K562 (cell line): ENCODE measurements at regions not wholly inside any gene's neighbourhood (a gene's known extent, or its start where the extent isn't known, plus 50 kb on each side); places are given as distances from the start of the nearest gene placed in this dataset.

Experiments
- ATAC-seq: fragments of 200-7000 bp; cut with Tn5 transposase; 3 replicates; pipeline ENCODE4 v1.9.1; 2020; ENCODE audit warnings: moderate library complexity
- BruUV-seq: library from RNA; stranded (reverse); fragments of 400-500 nt; replicated peaks from 2 replicates; lab custom pipeline; 2021; lab: Mats Ljungman, UMichigan
- CTCF ChIA-PET: fragments of 300-600 bp; formaldehyde crosslinking; extraction: SDS; loops from one replicate; lab custom pipeline; 2021; ENCODE audit warnings: low intra/inter-chr PET ratio; lab: Yijun Ruan, JAX
- POLR2A ChIA-PET: fragments of 300-600, 350-650 bp; sonication (Branson Sonifier 250); formaldehyde crosslinking; extraction: SDS; loops from one replicate; lab custom pipeline; 2021; ENCODE audit warnings: antibody characterized with exemption, inconsistent platforms; lab: Yijun Ruan, JAX
- DNase-seq, 4 experiments: peaks; one replicate each; pipeline versions ENCODE4 v3.0.0 to v3.0.0-alpha.2; 2011 to 2018; ENCODE audit warnings: low spot score in 3 of 4, mixed read lengths in 3 of 4; ENCODE audit errors: extremely low read depth in 1 of 4
- FAIRE-seq: peaks from 2 replicates; lab custom pipeline; 2011; peaks lifted over from hg19 to GRCh38; lab: Jason Lieb, UNC
- H2AFZ ChIP-seq: 2 replicates; pipeline ENCODE4 v1.6.0; 2011; ENCODE audit warnings: low read depth, low read length, control low read depth, inconsistent platforms
- H3K27ac ChIP-seq: fragments of 200-600 bp; 3 replicates; pipeline ENCODE4 v1.8.0; 2011; ENCODE audit warnings: low read depth, mild to moderate bottlenecking, control low read depth, inconsistent platforms, low read length, moderate library complexity, mixed read lengths; ENCODE audit errors: extremely low read depth
- H3K27me3 ChIP-seq, 2 experiments: fragments of 300-600 bp in 1 of 2; 2 replicates in 1 of 2; 3 replicates in 1 of 2; pipeline versions ENCODE4 v1.6.0 to v1.8.0; 2011; ENCODE audit warnings: inconsistent platforms in 2 of 2, low read length in 2 of 2, mild to moderate bottlenecking in 1 of 2, mixed read lengths in 1 of 2, moderate library complexity in 1 of 2; ENCODE audit not compliant: control insufficient read depth in 2 of 2, insufficient read depth in 2 of 2
- H3K36me3 ChIP-seq: fragments of 300-600 bp; 3 replicates; pipeline ENCODE4 v1.8.0; 2011; ENCODE audit warnings: mild to moderate bottlenecking, low read length, inconsistent platforms; ENCODE audit not compliant: control insufficient read depth, insufficient read depth
- H3K4me1 ChIP-seq, 2 experiments: fragments of 200-600 bp in 1 of 2; replicated peaks in 1 of 2; 2 replicates in 1 of 2; 3 replicates in 1 of 2; pipeline versions ENCODE4 v1.5.1 to v1.8.0; 2011; ENCODE audit warnings: inconsistent platforms in 2 of 2, low read length in 2 of 2, mild to moderate bottlenecking in 1 of 2, mixed read lengths in 1 of 2, moderate library complexity in 1 of 2; ENCODE audit not compliant: control insufficient read depth in 2 of 2, insufficient read depth in 2 of 2
- H3K4me2 ChIP-seq: 2 replicates; pipeline ENCODE4 v1.6.1; 2011; ENCODE audit warnings: low read length, control low read depth, inconsistent platforms, mixed read lengths; ENCODE audit not compliant: insufficient read depth
- H3K4me3 ChIP-seq: fragments of 200-600 bp; sonication (generic), shearing (Covaris generic); 2 replicates; pipeline ENCODE4 v1.5.1; 2016; ENCODE audit warnings: control low read depth, inconsistent platforms
- H3K79me2 ChIP-seq: fragments of 200-600 bp; 3 replicates; pipeline ENCODE4 v1.8.0; 2011; ENCODE audit warnings: low read length, inconsistent platforms; ENCODE audit not compliant: control insufficient read depth, insufficient read depth
- H3K9ac ChIP-seq, 2 experiments: 2 replicates each; pipeline versions ENCODE4 v1.6.0 to v1.6.1; 2011; ENCODE audit warnings: low read depth in 2 of 2, low read length in 2 of 2, control low read depth in 1 of 2, inconsistent platforms in 1 of 2, mild to moderate bottlenecking in 1 of 2, mixed read lengths in 1 of 2; ENCODE audit not compliant: insufficient read depth in 1 of 2
- H3K9me1 ChIP-seq: one replicate; pipeline ENCODE4 v1.6.0; 2011; ENCODE audit warnings: inconsistent platforms, mild to moderate bottlenecking, low read length, moderate library complexity; ENCODE audit not compliant: control insufficient read depth, insufficient read depth
- H3K9me3 ChIP-seq: replicated peaks from 2 replicates; pipeline ENCODE4 v1.5.1; 2011; ENCODE audit warnings: low read depth, low read length, inconsistent platforms; ENCODE audit not compliant: control insufficient read depth, insufficient read depth
- H4K20me1 ChIP-seq: replicated peaks from 2 replicates; pipeline ENCODE4 v1.6.1; 2011; ENCODE audit warnings: low read length, inconsistent platforms, mixed read lengths; ENCODE audit not compliant: control insufficient read depth, insufficient read depth
- BDP1 ChIP-seq: IDR thresholded peaks from 3 replicates; pipeline ENCODE4 v1.6.1; 2011; ENCODE audit not compliant: insufficient read length, insufficient read depth
- ILK ChIP-seq: fragments of 450-650 bp; IDR thresholded peaks from 2 replicates; pipeline ENCODE4 v1.6.1; 2016; ENCODE audit warnings: missing genetic modification characterization, low read depth, mild to moderate bottlenecking, missing compliant biosample characterization, moderate library complexity, borderline replicate concordance
- KDM2B ChIP-seq: fragments of 250-450 bp; sonication (Bioruptor Pico); IDR thresholded peaks from 2 replicates; pipeline ENCODE4 v1.8.0; 2021; ENCODE audit warnings: mild to moderate bottlenecking, moderate library complexity
- NR1H2 ChIP-seq: sonication (generic); formaldehyde crosslinking; IDR thresholded peaks from 2 replicates; pipeline ENCODE4 v1.4.0; 2020; ENCODE audit warnings: mild to moderate bottlenecking, missing genetic modification reagents
- NR2C2 ChIP-seq, 2 experiments: fragments of 200-800 bp in 1 of 2; sonication (Bioruptor generic) in 1 of 2; sonication (generic) in 1 of 2; formaldehyde crosslinking in 1 of 2; IDR thresholded peaks; 2 replicates each; pipeline versions ENCODE4 v1.6.1 to v1.8.0; 2016 to 2022; ENCODE audit warnings: mild to moderate bottlenecking in 1 of 2, missing compliant biosample characterization in 1 of 2, missing genetic modification characterization in 1 of 2, missing genetic modification reagents in 1 of 2
- POLR3G ChIP-seq: IDR thresholded peaks from 2 replicates; pipeline ENCODE4 v1.6.1; 2011; ENCODE audit not compliant: insufficient read length, insufficient replicate concordance; ENCODE audit errors: extremely low read depth
- PRPF4 ChIP-seq: fragments of 200-400 bp; formaldehyde crosslinking; IDR thresholded peaks from one replicate; pipeline ENCODE4 v1.6.1; 2017; ENCODE audit warnings: low read length, low read depth, mild to moderate bottlenecking; ENCODE audit not compliant: insufficient read depth, poor library complexity, severe bottlenecking
- RBM34 ChIP-seq: fragments of 200-400 bp; formaldehyde crosslinking; IDR thresholded peaks from 2 replicates; pipeline ENCODE4 v1.6.1; 2018; ENCODE audit warnings: low read length, borderline replicate concordance; ENCODE audit not compliant: insufficient read depth
- SP1 ChIP-seq: sonication (generic); formaldehyde crosslinking; IDR thresholded peaks from 2 replicates; pipeline ENCODE4 v1.8.1; 2022; ENCODE audit warnings: mild to moderate bottlenecking, missing genetic modification reagents
- XRCC4 ChIP-seq: IDR thresholded peaks from one replicate; pipeline ENCODE4 v1.6.1; 2011; ENCODE audit not compliant: insufficient read depth, insufficient read length; ENCODE audit errors: extremely low read depth
- XRCC5 ChIP-seq: fragments of 200-400 bp; formaldehyde crosslinking; IDR thresholded peaks from 2 replicates; pipeline ENCODE4 v1.6.1; 2017; ENCODE audit warnings: low read depth, mild to moderate bottlenecking, low read length
- ZNF354B ChIP-seq: fragments of 250-450 bp; sonication (Bioruptor Pico); IDR thresholded peaks from 2 replicates; pipeline ENCODE4 v1.4.0; 2020
- WGBS: fragments of 100-300 bp; shearing (Covaris generic); methylation state at CpG from one replicate; pipeline ENCODE4 v1.1.6; 2016; ENCODE audit warnings: low coverage, mixed read lengths; ENCODE audit not compliant: insufficient coverage; ENCODE audit errors: missing lambda C conversion rate; 5-methylcytosine and 5-hydroxymethylcytosine counted together
- in situ Hi-C: fragments of 300-500 bp; cut with MboI; formaldehyde crosslinking; loops from 4 replicates; pipeline ENCODE4 v1.15.0; 2018; ENCODE audit warnings: inconsistent platforms, mixed read lengths
- intact Hi-C: fragments of 100-400 bp; cut with micrococcal nuclease; formaldehyde crosslinking; loops from 2 replicates; pipeline ENCODE4 v1.14.2; 2022
- TF ChIP-seq, protein P1 (sequence below): fragments of 250-450 bp; sonication (Bioruptor Pico); IDR thresholded peaks from 2 replicates; pipeline ENCODE4 v1.5.0; 2021; ENCODE audit warnings: mild to moderate bottlenecking, borderline replicate concordance
- TF ChIP-seq, protein P2 (sequence below): IDR thresholded peaks from 2 replicates; pipeline ENCODE4 v1.6.1; 2014; ENCODE audit warnings: antibody characterized with exemption
- TF ChIP-seq, protein P3 (sequence below), 2 experiments: fragments of 200-800 bp in 1 of 2; sonication (Bioruptor generic) in 1 of 2; sonication (generic) in 1 of 2; formaldehyde crosslinking in 1 of 2; IDR thresholded peaks in 1 of 2; conservative IDR thresholded peaks in 1 of 2; 2 replicates each; pipeline versions ENCODE4 v1.5.0 to v1.6.1; 2016 to 2020; ENCODE audit warnings: missing compliant biosample characterization in 1 of 2, missing genetic modification characterization in 1 of 2, missing genetic modification reagents in 1 of 2

DNA sequence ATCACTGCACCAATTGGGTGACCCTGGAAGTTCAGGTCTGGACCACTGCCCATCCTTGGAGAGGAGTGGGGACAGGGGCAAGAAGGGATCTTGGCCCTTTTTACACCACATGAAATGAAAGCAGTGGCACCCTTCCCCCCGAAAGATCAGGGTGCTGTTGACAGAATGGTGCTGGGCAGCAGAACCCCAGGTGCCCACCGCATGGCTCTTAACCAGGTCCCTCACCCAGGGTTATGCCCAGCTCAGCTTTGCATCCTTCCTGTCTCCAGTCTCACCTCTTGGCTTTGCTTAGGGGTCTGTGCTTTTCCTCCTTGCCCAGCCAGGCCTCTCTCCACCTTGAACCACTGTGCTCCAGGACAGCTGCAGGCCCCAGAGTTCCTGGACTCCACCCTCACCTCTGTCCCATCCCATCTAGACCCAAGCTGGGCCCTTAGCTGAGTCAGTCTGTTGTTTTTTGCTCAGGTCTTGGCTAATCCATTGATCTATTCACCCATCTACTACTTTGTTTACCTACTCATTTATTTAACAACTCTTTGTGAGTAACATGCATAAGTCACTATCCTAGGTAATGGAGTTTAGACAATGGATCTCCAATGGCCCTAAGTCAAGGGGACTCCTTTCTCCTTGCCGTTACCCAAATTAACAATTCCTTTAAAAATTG, 77.1 kb upstream of the PRR23E start:
- TF ChIP-seq NR1H2 (CRISPR knock-in tag) = no peak
- TF ChIP-seq NR2C2 (CRISPR knock-in tag; IDR thresholded peaks at IDR 0.05) = no peak
- no peak for TF ChIP-seq NR2C2 (tag; IDR thresholded peaks at IDR 0.05)
- no peak for TF ChIP-seq ZNF354B (CRISPR knock-in tag)
- no peak for TF ChIP-seq PRPF4
- no peak for TF ChIP-seq XRCC4
- TF ChIP-seq XRCC5 = no peak
- TF ChIP-seq, protein P1, sequence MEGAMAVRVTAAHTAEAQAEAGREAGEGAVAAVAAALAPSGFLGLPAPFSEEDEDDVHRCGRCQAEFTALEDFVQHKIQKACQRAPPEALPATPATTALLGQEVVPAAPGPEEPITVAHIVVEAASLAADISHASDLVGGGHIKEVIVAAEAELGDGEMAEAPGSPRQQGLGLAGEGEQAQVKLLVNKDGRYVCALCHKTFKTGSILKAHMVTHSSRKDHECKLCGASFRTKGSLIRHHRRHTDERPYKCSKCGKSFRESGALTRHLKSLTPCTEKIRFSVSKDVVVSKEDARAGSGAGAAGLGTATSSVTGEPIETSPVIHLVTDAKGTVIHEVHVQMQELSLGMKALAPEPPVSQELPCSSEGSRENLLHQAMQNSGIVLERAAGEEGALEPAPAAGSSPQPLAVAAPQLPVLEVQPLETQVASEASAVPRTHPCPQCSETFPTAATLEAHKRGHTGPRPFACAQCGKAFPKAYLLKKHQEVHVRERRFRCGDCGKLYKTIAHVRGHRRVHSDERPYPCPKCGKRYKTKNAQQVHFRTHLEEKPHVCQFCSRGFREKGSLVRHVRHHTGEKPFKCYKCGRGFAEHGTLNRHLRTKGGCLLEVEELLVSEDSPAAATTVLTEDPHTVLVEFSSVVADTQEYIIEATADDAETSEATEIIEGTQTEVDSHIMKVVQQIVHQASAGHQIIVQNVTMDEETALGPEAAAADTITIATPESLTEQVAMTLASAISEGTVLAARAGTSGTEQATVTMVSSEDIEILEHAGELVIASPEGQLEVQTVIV = no peak
- no peak for TF ChIP-seq POLR3G
- no peak for TF ChIP-seq KDM2B (CRISPR knock-in tag)
- TF ChIP-seq RBM34 = no peak
- TF ChIP-seq, protein P2, sequence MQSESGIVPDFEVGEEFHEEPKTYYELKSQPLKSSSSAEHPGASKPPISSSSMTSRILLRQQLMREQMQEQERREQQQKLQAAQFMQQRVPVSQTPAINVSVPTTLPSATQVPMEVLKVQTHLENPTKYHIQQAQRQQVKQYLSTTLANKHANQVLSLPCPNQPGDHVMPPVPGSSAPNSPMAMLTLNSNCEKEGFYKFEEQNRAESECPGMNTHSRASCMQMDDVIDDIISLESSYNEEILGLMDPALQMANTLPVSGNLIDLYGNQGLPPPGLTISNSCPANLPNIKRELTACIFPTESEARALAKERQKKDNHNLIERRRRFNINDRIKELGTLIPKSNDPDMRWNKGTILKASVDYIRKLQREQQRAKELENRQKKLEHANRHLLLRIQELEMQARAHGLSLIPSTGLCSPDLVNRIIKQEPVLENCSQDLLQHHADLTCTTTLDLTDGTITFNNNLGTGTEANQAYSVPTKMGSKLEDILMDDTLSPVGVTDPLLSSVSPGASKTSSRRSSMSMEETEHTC = no peak
- no peak for TF ChIP-seq ILK (tag)
- TF ChIP-seq BDP1 = no peak
- TF ChIP-seq, protein P3, sequence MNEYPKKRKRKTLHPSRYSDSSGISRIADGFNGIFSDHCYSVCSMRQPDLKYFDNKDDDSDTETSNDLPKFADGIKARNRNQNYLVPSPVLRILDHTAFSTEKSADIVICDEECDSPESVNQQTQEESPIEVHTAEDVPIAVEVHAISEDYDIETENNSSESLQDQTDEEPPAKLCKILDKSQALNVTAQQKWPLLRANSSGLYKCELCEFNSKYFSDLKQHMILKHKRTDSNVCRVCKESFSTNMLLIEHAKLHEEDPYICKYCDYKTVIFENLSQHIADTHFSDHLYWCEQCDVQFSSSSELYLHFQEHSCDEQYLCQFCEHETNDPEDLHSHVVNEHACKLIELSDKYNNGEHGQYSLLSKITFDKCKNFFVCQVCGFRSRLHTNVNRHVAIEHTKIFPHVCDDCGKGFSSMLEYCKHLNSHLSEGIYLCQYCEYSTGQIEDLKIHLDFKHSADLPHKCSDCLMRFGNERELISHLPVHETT (CRISPR knock-in tag; conservative IDR thresholded peaks at IDR 0.05 in 1 of 2, IDR thresholded peaks at IDR 0.05 in 1 of 2) = no peak
- no peak for TF ChIP-seq SP1 (CRISPR knock-in tag)
- H3K4me1 ChIP-seq = no peaks in the 10 kb centered on the region
- no peaks in the 10 kb centered on the region; a peak in 1 of 5 replicates for H3K27me3 ChIP-seq
- CTCF ChIA-PET = no interaction called here
- no peak overlapping the region for H2AFZ ChIP-seq
- no peak overlapping the region for H3K4me3 ChIP-seq
- no peaks in the 10 kb centered on the region for H3K9me3 ChIP-seq
- no peak overlapping the region for H3K9ac ChIP-seq
- in situ Hi-C loops (no loop called here), intact Hi-C loops (no loop called here)
- H4K20me1 ChIP-seq = no peaks in the 10 kb centered on the region
- no peaks in the 10 kb centered on the region for H3K36me3 ChIP-seq
- H3K27ac ChIP-seq = no peak overlapping the region
- no peaks in the 10 kb centered on the region for H3K9me1 ChIP-seq
- ATAC-seq (no peak), DNase-seq (no peak), FAIRE-seq (no peak)
- H3K4me2 ChIP-seq = no peak overlapping the region
- BruUV-seq = no TSS peak
- no peaks in the 10 kb centered on the region for H3K79me2 ChIP-seq
- 3% methylated on average over 2 of the region's 3 CpGs for WGBS
- POLR2A ChIA-PET = no interaction called here
